IMR-90 (cell line): ENCODE measurements at regions not wholly inside any gene's neighbourhood (a gene's known extent, or its start where the extent isn't known, plus 50 kb on each side); places are given as distances from the start of the nearest gene placed in this dataset.

Experiments used
- ATAC-seq: fragments of 200-7000 bp; cut with Tn5 transposase; 2 replicates; pipeline ENCODE4 v1.9.1; 2020; ENCODE audit warnings: low read depth, mild to moderate bottlenecking, moderate library complexity
- BruUV-seq: library from RNA; stranded (reverse); fragments of 400-500 nt; replicated peaks from 2 replicates; lab custom pipeline; 2021; lab: Mats Ljungman, UMichigan
- CTCF ChIA-PET: fragments of 300-600 bp; formaldehyde crosslinking; extraction: SDS; loops from one replicate; lab custom pipeline; 2021; ENCODE audit warnings: antibody characterized with exemption; lab: Yijun Ruan, JAX
- POLR2A ChIA-PET: fragments of 300-600 bp; sonication (Branson Sonifier 250); formaldehyde crosslinking; loops from one replicate; lab custom pipeline; 2022; ENCODE audit warnings: antibody characterized with exemption; ENCODE audit not compliant: unreplicated experiment; lab: Charles Lee
- DNase-seq: peaks from one replicate; pipeline ENCODE4 v3.0.0; 2013
- H2AFZ ChIP-seq: replicated peaks from 2 replicates; pipeline ENCODE3; 2013; ENCODE audit warnings: low read length, mild to moderate bottlenecking; ENCODE audit not compliant: poor library complexity
- H2AK5ac ChIP-seq: 2 replicates; pipeline ENCODE4 v1.6.1; 2013; ENCODE audit warnings: low read depth, low read length, inconsistent platforms
- H2AK9ac ChIP-seq: replicated peaks from 2 replicates; pipeline ENCODE3; 2013; ENCODE audit warnings: mild to moderate bottlenecking, low read depth, low read length, moderate library complexity; ENCODE audit not compliant: poor library complexity
- H2BK120ac ChIP-seq: 2 replicates; pipeline ENCODE4 v1.6.1; 2013; ENCODE audit warnings: low read depth, low read length, inconsistent platforms
- H2BK15ac ChIP-seq: 3 replicates; pipeline ENCODE4 v1.6.1; 2013; ENCODE audit warnings: low read depth, low read length, inconsistent platforms
- H2BK20ac ChIP-seq: 2 replicates; pipeline ENCODE4 v1.6.1; 2013; ENCODE audit warnings: low read depth, mild to moderate bottlenecking, inconsistent platforms, low read length, moderate library complexity
- H2BK5ac ChIP-seq: 2 replicates; pipeline ENCODE4 v1.6.1; 2013; ENCODE audit warnings: mild to moderate bottlenecking, low read depth, low read length, inconsistent platforms; ENCODE audit not compliant: poor library complexity, severe bottlenecking
- H3K14ac ChIP-seq: replicated peaks from 2 replicates; pipeline ENCODE4 v1.6.1; 2013; ENCODE audit warnings: low read depth, low read length, inconsistent platforms
- H3K18ac ChIP-seq: 2 replicates; pipeline ENCODE4 v1.6.1; 2013; ENCODE audit warnings: low read depth, low read length, control low read depth
- H3K23ac ChIP-seq: 2 replicates; pipeline ENCODE4 v1.6.1; 2013; ENCODE audit warnings: low read depth, low read length, inconsistent platforms
- H3K27ac ChIP-seq: 2 replicates; pipeline ENCODE4 v1.5.1; 2013; ENCODE audit warnings: mild to moderate bottlenecking, control low read depth, low read length; ENCODE audit not compliant: insufficient read depth
- H3K27me3 ChIP-seq: 2 replicates; pipeline ENCODE4 v1.6.1; 2013; ENCODE audit warnings: low read length; ENCODE audit not compliant: control insufficient read depth, insufficient read depth
- H3K36me3 ChIP-seq: 2 replicates; pipeline ENCODE4 v1.6.1; 2013; ENCODE audit warnings: low read length, mixed read lengths; ENCODE audit not compliant: control insufficient read depth, insufficient read depth
- H3K4ac ChIP-seq: 2 replicates; pipeline ENCODE4 v1.6.1; 2013; ENCODE audit warnings: low read depth, low read length, inconsistent platforms
- H3K4me1 ChIP-seq: 2 replicates; pipeline ENCODE4 v1.6.1; 2013; ENCODE audit warnings: low read length, mixed read lengths; ENCODE audit not compliant: control insufficient read depth, insufficient read depth
- H3K4me2 ChIP-seq: 2 replicates; pipeline ENCODE4 v1.6.1; 2013; ENCODE audit warnings: low read depth, mild to moderate bottlenecking, control low read depth, low read length, moderate library complexity
- H3K4me3 ChIP-seq: 2 replicates; pipeline ENCODE4 v1.5.1; 2013; ENCODE audit warnings: low read depth, mild to moderate bottlenecking, control low read depth, low read length, moderate library complexity; ENCODE audit not compliant: insufficient read depth
- H3K56ac ChIP-seq: 2 replicates; pipeline ENCODE4 v1.6.1; 2013; ENCODE audit warnings: low read length, inconsistent platforms; ENCODE audit not compliant: insufficient read depth; ENCODE audit errors: extremely low read depth
- H3K79me1 ChIP-seq, 2 experiments: 2 replicates each; pipeline ENCODE4 v1.6.1; 2013; ENCODE audit warnings: low read length in 2 of 2, inconsistent platforms in 1 of 2, low read depth in 1 of 2
- H3K9ac ChIP-seq: 2 replicates; pipeline ENCODE4 v1.6.1; 2013; ENCODE audit warnings: low read depth, low read length, control low read depth
- H3K9me1 ChIP-seq: 2 replicates; pipeline ENCODE4 v1.6.1; 2013; ENCODE audit warnings: low read length, inconsistent platforms; ENCODE audit not compliant: insufficient read depth
- H3K9me3 ChIP-seq: 2 replicates; pipeline ENCODE4 v1.6.1; 2013; ENCODE audit warnings: low read length; ENCODE audit not compliant: control insufficient read depth, insufficient read depth
- H4K20me1 ChIP-seq: 2 replicates; pipeline ENCODE4 v1.6.1; 2013; ENCODE audit warnings: low read length, inconsistent platforms; ENCODE audit not compliant: insufficient read depth
- H4K5ac ChIP-seq: 2 replicates; pipeline ENCODE4 v1.6.1; 2013; ENCODE audit warnings: mild to moderate bottlenecking, low read depth, low read length, control low read depth
- H4K8ac ChIP-seq, 2 experiments: 2 replicates each; pipeline ENCODE4 v1.6.1; 2013; ENCODE audit warnings: low read depth in 2 of 2, low read length in 2 of 2, control low read depth in 1 of 2, inconsistent platforms in 1 of 2
- H4K91ac ChIP-seq: 2 replicates; pipeline ENCODE4 v1.6.1; 2013; ENCODE audit warnings: low read depth, low read length, inconsistent platforms; ENCODE audit not compliant: insufficient read depth
- CEBPB ChIP-seq: IDR thresholded peaks from 2 replicates; pipeline ENCODE4 v1.6.1; 2012; ENCODE audit warnings: low read depth, low read length, improper control_type of control experiment
- FOS ChIP-seq: fragments of 150-350 bp; IDR thresholded peaks from 2 replicates; pipeline ENCODE4 v1.6.1; 2016; ENCODE audit warnings: low read depth, low read length
- POLR2A ChIP-seq: IDR thresholded peaks from 2 replicates; pipeline ENCODE4 v1.6.1; 2012; ENCODE audit warnings: mild to moderate bottlenecking, low read depth, low read length
- WGBS, 2 experiments: methylation state at CpG; one replicate each; pipeline versions ENCODE4 v1.1.5 to v1.1.7; 2013; ENCODE audit warnings: missing lambda C conversion rate in 2 of 2; ENCODE audit not compliant: insufficient read length in 1 of 2; ENCODE audit errors: extremely low coverage in 2 of 2; 5-methylcytosine and 5-hydroxymethylcytosine counted together
- dilution Hi-C: fragments of 300-500 bp; cut with HindIII; formaldehyde crosslinking; loops from one replicate; pipeline ENCODE4 v1.14.3; 2018; ENCODE audit warnings: low sequenced_read_pairs; ENCODE audit not compliant: unreplicated experiment
- in situ Hi-C: fragments of 300-500 bp; cut with MboI; formaldehyde crosslinking; loops from 3 replicates; pipeline ENCODE4 v1.14.3; 2019; ENCODE audit warnings: low sequenced_read_pairs, inconsistent platforms, mixed read lengths
- intact Hi-C: fragments of 100-400 bp; cut with micrococcal nuclease; formaldehyde crosslinking; loops from 2 replicates; pipeline ENCODE4 v1.10.0; 2022

DNA sequence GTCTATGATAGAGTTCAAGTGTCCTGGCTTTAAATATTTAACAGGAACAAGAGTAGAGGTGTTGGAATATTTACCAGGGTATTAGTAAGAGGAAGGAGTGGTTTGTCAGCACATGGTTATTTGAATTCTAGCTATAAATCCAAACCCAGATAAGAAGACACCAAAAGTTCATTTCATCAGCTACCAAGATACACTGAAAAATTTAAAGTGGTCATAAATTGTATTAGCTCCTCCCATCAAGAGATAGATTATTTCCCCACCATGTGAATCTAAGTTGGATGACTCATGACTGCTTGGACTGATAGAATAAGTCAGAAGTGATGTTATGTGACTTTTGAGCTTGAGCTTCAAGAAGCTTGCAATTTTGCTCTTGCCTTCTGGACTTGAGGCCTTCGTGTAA lies 72.1 kb upstream of the GRAMD2B start:
- H4K8ac ChIP-seq: peak overlapping the region in 1 of 2 experiments; percentile 45; a peak in 2 of 4 replicates
- H3K9me1 ChIP-seq: peaks cover 13% of the 10 kb centered on the region; the same call in 1 of the 2 replicates
- peak overlapping the region; percentile 48 for H2AK9ac ChIP-seq
- peak overlapping the region; percentile 86; the same call in 1 of the 2 replicates for H2BK20ac ChIP-seq
- dilution Hi-C loops (no loop called here), intact Hi-C loops (loop anchor here (5.0 kb wide), 1 partner anchor 121 kb away; no protein-coding TSS in a partner anchor), in situ Hi-C loops (no loop called here)
- no peak for ATAC-seq
- H3K4me3 ChIP-seq: no peak overlapping the region
- peak; percentile 84 for DNase-seq
- H2BK120ac ChIP-seq: peak overlapping the region; percentile 79
- H3K9me3 ChIP-seq: no peaks in the 10 kb centered on the region
- no peaks in the 10 kb centered on the region for H4K20me1 ChIP-seq
- peak overlapping the region; percentile 68 for H3K4ac ChIP-seq
- CTCF ChIA-PET: interaction anchor here (0.6 to 1.9 kb wide), 6 partner anchors 12 to 244 kb away, joined by 3 to 4 read pairs (median 3); partner anchors contain the start of gene ALDH7A1
- H4K91ac ChIP-seq: 0 out of 2 replicates have a peak overlapping the region, but pooled peaks have one; percentile 54
- POLR2A ChIA-PET: no interaction called here
- no peak overlapping the region for H4K5ac ChIP-seq
- BruUV-seq: no TSS peak
- H3K27ac ChIP-seq: no peak overlapping the region; the same call in 1 of the 2 replicates
- TF ChIP-seq POLR2A: no peak
- TF ChIP-seq CEBPB: peak; percentile 46; the same call in 1 of the 2 replicates
- peak; percentile 68; the same call in 1 of the 2 replicates for TF ChIP-seq FOS
- no peak overlapping the region for H3K9ac ChIP-seq
- H2AFZ ChIP-seq: peak overlapping the region; percentile 69
- no peak overlapping the region for H3K23ac ChIP-seq
- peaks cover 16% of the 10 kb centered on the region for H3K4me1 ChIP-seq
- H3K36me3 ChIP-seq: no peaks in the 10 kb centered on the region
- no peak overlapping the region for H3K18ac ChIP-seq
- no peak overlapping the region for H2BK5ac ChIP-seq
- H3K27me3 ChIP-seq: no peaks in the 10 kb centered on the region
- WGBS, 2 experiments: 100% methylated on average over 1 of the region's 1 CpG; no CpG with 5 or more reads in 1 of the 2 experiments
- peak overlapping the region; percentile 71 for H3K14ac ChIP-seq
- peak overlapping the region; percentile 44; the same call in 1 of the 2 replicates for H2AK5ac ChIP-seq
- H3K4me2 ChIP-seq: no peak overlapping the region
- H2BK15ac ChIP-seq: peak overlapping the region; percentile 76; the same call in 2 of the 3 replicates
- H3K79me1 ChIP-seq: 0 out of 4 replicates have a peak, but pooled peaks cover 0 to 4% of the 10 kb centered on the region in 2 experiments
- no peak overlapping the region for H3K56ac ChIP-seq
